SK-N-SH (cell line): ENCODE measurements at regions not wholly inside any gene's neighbourhood (a gene's known extent, or its start where the extent isn't known, plus 50 kb on each side); places are given as distances from the start of the nearest gene placed in this dataset.

Experiments used
- CTCF ChIA-PET: fragments of 300-600, 350-600 bp; formaldehyde crosslinking; extraction: SDS; loops from one replicate; lab custom pipeline; 2021; lab: Yijun Ruan, JAX
- POLR2A ChIA-PET: fragments of 350-600 bp; sonication (Branson Sonifier 250); formaldehyde crosslinking; extraction: SDS; loops from one replicate; lab custom pipeline; 2020; ENCODE audit warnings: antibody characterized with exemption, inconsistent platforms; lab: Yijun Ruan, JAX
- DNase-seq: peaks from one replicate; pipeline ENCODE4 v3.0.0; 2012
- H2AFZ ChIP-seq: fragments of 200-600 bp; sonication (generic); 2 replicates; pipeline ENCODE4 v1.8.1; 2016; ENCODE audit warnings: antibody characterized with exemption, mild to moderate bottlenecking, low read depth
- H3F3A ChIP-seq: fragments of 200-600 bp; sonication (generic); replicated peaks from 2 replicates; pipeline ENCODE3; 2016; ENCODE audit warnings: antibody characterized with exemption, mild to moderate bottlenecking; ENCODE audit not compliant: insufficient read depth
- H3K27ac ChIP-seq, 2 experiments: fragments of 200-500 bp in 1 of 2; fragments of 200-600 bp in 1 of 2; sonication (Bioruptor generic) in 1 of 2; sonication (generic), shearing (Covaris generic) in 1 of 2; 2 replicates each; pipeline versions ENCODE4 v1.5.1 to v1.6.1; 2014 to 2016; ENCODE audit warnings: low read depth in 2 of 2, inconsistent platforms in 1 of 2, low read length in 1 of 2, mild to moderate bottlenecking in 1 of 2, mixed read lengths in 1 of 2
- H3K27me3 ChIP-seq: fragments of 200-600 bp; sonication (generic), shearing (Covaris generic); 2 replicates; pipeline ENCODE4 v1.6.1; 2016; ENCODE audit warnings: mixed run types; ENCODE audit not compliant: insufficient read depth
- H3K36me3 ChIP-seq, 2 experiments: fragments of 200-500 bp in 1 of 2; fragments of 200-600 bp in 1 of 2; sonication (Bioruptor generic) in 1 of 2; sonication (generic) in 1 of 2; replicated peaks in 1 of 2; 2 replicates each; pipeline versions ENCODE3 to v1.5.1; 2014 to 2016; ENCODE audit warnings: low read length in 1 of 2, mild to moderate bottlenecking in 1 of 2; ENCODE audit not compliant: insufficient read depth in 2 of 2, control insufficient read depth in 1 of 2
- H3K4me1 ChIP-seq, 2 experiments: fragments of 200-500 bp in 1 of 2; fragments of 200-600 bp in 1 of 2; sonication (Bioruptor generic) in 1 of 2; sonication (generic), shearing (Covaris generic) in 1 of 2; 2 replicates each; pipeline versions ENCODE4 v1.5.1 to v1.6.1; 2014 to 2016; ENCODE audit warnings: low read depth in 1 of 2, low read length in 1 of 2, mixed run types in 1 of 2; ENCODE audit not compliant: insufficient read depth in 2 of 2, control insufficient read depth in 1 of 2
- H3K4me2 ChIP-seq: fragments of 200-600 bp; sonication (generic), shearing (Covaris generic); 2 replicates; pipeline ENCODE4 v1.6.1; 2017; ENCODE audit warnings: mixed run types
- H3K4me3 ChIP-seq, 2 experiments: fragments of 200-500 bp in 1 of 2; fragments of 200-600 bp in 1 of 2; sonication (Bioruptor generic) in 1 of 2; sonication (generic), shearing (Covaris generic) in 1 of 2; 2 replicates each; pipeline versions ENCODE4 v1.5.1 to v1.8.1; 2014 to 2016; ENCODE audit warnings: low read depth in 2 of 2, inconsistent platforms in 1 of 2, low read length in 1 of 2, mild to moderate bottlenecking in 1 of 2, mixed read lengths in 1 of 2, moderate library complexity in 1 of 2
- H3K79me2 ChIP-seq: fragments of 200-600 bp; sonication (generic); 2 replicates; pipeline ENCODE4 v1.8.1; 2017; ENCODE audit warnings: mild to moderate bottlenecking; ENCODE audit not compliant: insufficient read depth
- H3K9ac ChIP-seq: fragments of 200-600 bp; sonication (generic); 2 replicates; pipeline ENCODE4 v1.6.1; 2017; ENCODE audit warnings: mixed run types
- H3K9me2 ChIP-seq: fragments of 200-600 bp; sonication (generic); 2 replicates; pipeline ENCODE4 v1.6.1; 2017; ENCODE audit warnings: mixed run types
- H3K9me3 ChIP-seq: fragments of 200-600 bp; sonication (generic); 2 replicates; pipeline ENCODE4 v1.6.1; 2017; ENCODE audit warnings: mixed run types, mild to moderate bottlenecking, moderate library complexity
- H4K20me1 ChIP-seq: fragments of 200-600 bp; sonication (generic); 2 replicates; pipeline ENCODE4 v1.6.1; 2017; ENCODE audit warnings: mild to moderate bottlenecking, mixed run types; ENCODE audit not compliant: insufficient read depth
- CHD2 ChIP-seq: fragments of 150-350 bp; IDR thresholded peaks from 2 replicates; pipeline ENCODE4 v1.6.1; 2018; ENCODE audit warnings: low read length; ENCODE audit not compliant: partially characterized antibody
- EP300 ChIP-seq, 2 experiments: IDR thresholded peaks; 2 replicates each; pipeline versions ENCODE4 v1.4.0 to v1.6.1; 2012; ENCODE audit warnings: borderline replicate concordance in 1 of 2, low read depth in 1 of 2, low read length in 1 of 2
- EZH2phosphoT487 ChIP-seq: fragments of 200-600 bp; sonication (generic); IDR thresholded peaks from 2 replicates; pipeline ENCODE4 v1.6.1; 2017; ENCODE audit warnings: low read depth, mixed run types, mild to moderate bottlenecking, antibody characterized with exemption, moderate library complexity, borderline replicate concordance
- FOXM1 ChIP-seq: IDR thresholded peaks from 2 replicates; pipeline ENCODE4 v1.4.0; 2012; ENCODE audit warnings: low read depth, mild to moderate bottlenecking
- JUND ChIP-seq: IDR thresholded peaks from 2 replicates; pipeline ENCODE4 v1.4.0; 2012
- MAX ChIP-seq: IDR thresholded peaks from 2 replicates; pipeline ENCODE4 v1.4.0; 2012; ENCODE audit warnings: low read depth
- MEF2A ChIP-seq: IDR thresholded peaks from 2 replicates; pipeline ENCODE4 v1.4.0; 2012; ENCODE audit warnings: low read depth, borderline replicate concordance
- MXI1 ChIP-seq: IDR thresholded peaks from 2 replicates; pipeline ENCODE4 v1.6.1; 2012; ENCODE audit warnings: mild to moderate bottlenecking, low read depth, low read length, improper control_type of control experiment
- NFIC ChIP-seq: IDR thresholded peaks from 2 replicates; pipeline ENCODE4 v1.4.0; 2012; ENCODE audit warnings: borderline replicate concordance
- PBX3 ChIP-seq: IDR thresholded peaks from 2 replicates; pipeline ENCODE4; 2012
- POLR2AphosphoS5 ChIP-seq: IDR thresholded peaks from 2 replicates; pipeline ENCODE4 v1.6.1; 2012; ENCODE audit warnings: low read depth, low read length
- RAD21 ChIP-seq: IDR thresholded peaks from 2 replicates; pipeline ENCODE4 v1.6.1; 2012; ENCODE audit warnings: mild to moderate bottlenecking, low read length
- REST ChIP-seq: IDR thresholded peaks from 2 replicates; pipeline ENCODE4 v1.6.1; 2012; ENCODE audit warnings: mild to moderate bottlenecking, low read depth, low read length, moderate library complexity
- RFX5 ChIP-seq: IDR thresholded peaks from 2 replicates; pipeline ENCODE4 v1.6.1; 2012; ENCODE audit warnings: mild to moderate bottlenecking, improper control_type of control experiment, low read length
- TCF12 ChIP-seq: IDR thresholded peaks from 2 replicates; pipeline ENCODE4 v1.4.0; 2012
- USF2 ChIP-seq: fragments of 150-350 bp; IDR thresholded peaks from 2 replicates; pipeline ENCODE4 v1.6.1; 2017; ENCODE audit warnings: antibody characterized with exemption, low read length, low read depth, borderline replicate concordance
- WGBS: methylation state at CpG from one replicate; pipeline ENCODE4 v1.1.6; 2017; ENCODE audit warnings: low lambda C conversion rate; 5-methylcytosine and 5-hydroxymethylcytosine counted together

GRCh38 chr3:18683900-18684299 lies 258.8 kb upstream of the SATB1 start (continued):
- TF ChIP-seq REST (no peak), RFX5 (no peak)
- TF ChIP-seq, all 33 proteins: peak for 0

- 43% methylated on average over 3 of the region's 3 CpGs for WGBS
- Histone ChIP-seq H3K9ac (no peak overlapping the region), H3K79me2 (no peaks in the 10 kb centered on the region), H3K9me3 (no peaks in the 10 kb centered on the region)
- CTCF ChIA-PET = no interaction called here
- TF ChIP-seq EP300 (IDR thresholded peaks at IDR 0.05; ENCODE audit: borderline replicate concordance in 1 of 2, low read depth in 1 of 2, low read length in 1 of 2) = no peak
- no peak for TF ChIP-seq MEF2A
- TF ChIP-seq, all 33 proteins: peak for 0
- Histone ChIP-seq H3K9me2 (no peaks in the 10 kb centered on the region), H4K20me1 (no peaks in the 10 kb centered on the region), H3K27ac (no peak overlapping the region), H3K27me3 (no peaks in the 10 kb centered on the region), H3F3A (no peaks in the 10 kb centered on the region), H3K36me3 (no peaks in the 10 kb centered on the region), H3K4me1 (no peaks in the 10 kb centered on the region), H3K4me3 (no peak overlapping the region), H3K4me2 (no peak overlapping the region), H2AFZ (no peak overlapping the region)
- POLR2A ChIA-PET = no interaction called here
- DNase-seq = no peak
These were observed 256.7 kb upstream of the SATB1 start for GRCh38 chr3:18681818-18682345.

- ChIA-PET POLR2A (no interaction called here), CTCF (no interaction called here)
- H3K4me1 ChIP-seq = no peaks in the 10 kb centered on the region
- H3K27ac ChIP-seq = no peak overlapping the region
- no peaks in the 10 kb centered on the region for H3F3A ChIP-seq
- H3K9ac ChIP-seq = no peak overlapping the region
- no peaks in the 10 kb centered on the region for H4K20me1 ChIP-seq
- no peaks in the 10 kb centered on the region for H3K79me2 ChIP-seq
- no peak overlapping the region for H2AFZ ChIP-seq
- no peaks in the 10 kb centered on the region for H3K9me3 ChIP-seq
- 16% methylated on average over 3 of the region's 3 CpGs for WGBS
- no peak overlapping the region for H3K4me3 ChIP-seq
- no peaks in the 10 kb centered on the region for H3K9me2 ChIP-seq
- H3K4me2 ChIP-seq = no peak overlapping the region
- no peaks in the 10 kb centered on the region for H3K27me3 ChIP-seq
- no peaks in the 10 kb centered on the region for H3K36me3 ChIP-seq
- no peak for DNase-seq
- no peak for TF ChIP-seq EZH2phosphoT487
- no peak for TF ChIP-seq CHD2
- TF ChIP-seq POLR2AphosphoS5 = no peak
- no peak for TF ChIP-seq JUND
- no peak for TF ChIP-seq NFIC
- TF ChIP-seq RAD21 = no peak
- TF ChIP-seq TCF12 = no peak
- TF ChIP-seq USF2 = no peak
- no peak for TF ChIP-seq PBX3
- TF ChIP-seq MAX = no peak
- no peak for TF ChIP-seq MXI1
- TF ChIP-seq FOXM1 = no peak
These were observed 255.6 kb upstream of the SATB1 start for GRCh38 chr3:18680758-18681157.
